HL-60 (cell line): ENCODE measurements at regions not wholly inside any gene's neighbourhood (a gene's known extent, or its start where the extent isn't known, plus 50 kb on each side); places are given as distances from the start of the nearest gene placed in this dataset.

Experiments used
- SPI1 ChIP-seq: IDR thresholded peaks from 2 replicates; pipeline ENCODE4 v1.6.1; 2012; ENCODE audit warnings: low read depth, mild to moderate bottlenecking, borderline replicate concordance
- TF ChIP-seq, protein P1 (sequence below): IDR thresholded peaks from one replicate; pipeline ENCODE4 v1.5.1; 2011; ENCODE audit warnings: low read length, control low read depth, inconsistent platforms; ENCODE audit not compliant: insufficient read depth

DNA sequence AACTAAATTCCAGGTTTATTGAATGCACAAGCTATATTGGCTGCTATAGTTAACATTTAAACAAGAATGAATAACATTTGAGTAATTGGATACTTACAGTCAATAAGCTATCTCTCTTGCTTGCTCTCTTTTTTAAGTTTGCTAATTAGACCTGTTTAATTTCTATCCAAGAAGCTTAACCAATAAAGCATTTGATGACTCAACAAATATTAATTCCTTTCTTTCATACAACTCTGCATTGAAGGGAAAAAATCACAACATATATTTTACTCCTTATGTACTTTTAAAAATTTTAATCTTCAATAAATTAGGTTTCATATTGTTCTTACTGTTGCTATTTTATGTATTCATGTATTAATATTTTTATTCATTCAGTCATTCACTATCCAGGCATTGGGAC, 1552.6 kb upstream of the ADGRL3 start:
- TF ChIP-seq, protein P1, sequence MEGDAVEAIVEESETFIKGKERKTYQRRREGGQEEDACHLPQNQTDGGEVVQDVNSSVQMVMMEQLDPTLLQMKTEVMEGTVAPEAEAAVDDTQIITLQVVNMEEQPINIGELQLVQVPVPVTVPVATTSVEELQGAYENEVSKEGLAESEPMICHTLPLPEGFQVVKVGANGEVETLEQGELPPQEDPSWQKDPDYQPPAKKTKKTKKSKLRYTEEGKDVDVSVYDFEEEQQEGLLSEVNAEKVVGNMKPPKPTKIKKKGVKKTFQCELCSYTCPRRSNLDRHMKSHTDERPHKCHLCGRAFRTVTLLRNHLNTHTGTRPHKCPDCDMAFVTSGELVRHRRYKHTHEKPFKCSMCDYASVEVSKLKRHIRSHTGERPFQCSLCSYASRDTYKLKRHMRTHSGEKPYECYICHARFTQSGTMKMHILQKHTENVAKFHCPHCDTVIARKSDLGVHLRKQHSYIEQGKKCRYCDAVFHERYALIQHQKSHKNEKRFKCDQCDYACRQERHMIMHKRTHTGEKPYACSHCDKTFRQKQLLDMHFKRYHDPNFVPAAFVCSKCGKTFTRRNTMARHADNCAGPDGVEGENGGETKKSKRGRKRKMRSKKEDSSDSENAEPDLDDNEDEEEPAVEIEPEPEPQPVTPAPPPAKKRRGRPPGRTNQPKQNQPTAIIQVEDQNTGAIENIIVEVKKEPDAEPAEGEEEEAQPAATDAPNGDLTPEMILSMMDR: no peak
- TF ChIP-seq SPI1: no peak
